Gastroesophageal sphincter (tissue), 4 donors: ENCODE measurements at regions not wholly inside any gene's neighbourhood (a gene's known extent, or its start where the extent isn't known, plus 50 kb on each side); places are given as distances from the start of the nearest gene placed in this dataset.
"Not testable (repeated sequence)": the region's sequence is repeated elsewhere in the genome, so short reads cannot be mapped to it uniquely, and the experiment has no call there.

Source experiments
- ATAC-seq: fragments of 150-250 bp; one replicate; pipeline ENCODE4 v1.9.1; 2016; ENCODE audit warnings: mild to moderate bottlenecking, moderate library complexity
- H3K27ac ChIP-seq, 4 donors: fragments of 200-600 bp; sonication (generic) in 3 of 4; 1 replicate in 3 of 4; 2 replicates in 1 of 4; pipeline ENCODE4 v1.5.1; 2016 to 2019
- H3K27me3 ChIP-seq: fragments of 200-600 bp; sonication (generic); one replicate; pipeline ENCODE4 v1.5.1; 2019
- H3K36me3 ChIP-seq, 2 donors: fragments of 200-600 bp; sonication (generic); one replicate each; pipeline ENCODE4 v1.5.1; 2019; ENCODE audit warnings: control low read depth in 1 of 2
- H3K4me1 ChIP-seq, 3 donors: fragments of 200-600 bp; sonication (generic); 1 replicate in 2 of 3; 2 replicates in 1 of 3; pipeline ENCODE4 v1.5.1; 2016 to 2019; ENCODE audit warnings: control low read depth in 2 of 3
- H3K4me3 ChIP-seq, 2 donors: fragments of 200-600 bp; sonication (generic); one replicate each; pipeline ENCODE4 v1.5.1; 2019; ENCODE audit warnings: mild to moderate bottlenecking in 1 of 2, moderate library complexity in 1 of 2
- H3K9me3 ChIP-seq, 3 donors: fragments of 200-600 bp; sonication (generic); one replicate each; pipeline ENCODE4 v1.5.1; 2017 to 2019; ENCODE audit warnings: control low read depth in 2 of 3
- EP300 ChIP-seq: sonication (generic); formaldehyde crosslinking; IDR thresholded peaks from one replicate; pipeline ENCODE4 v1.6.1; 2017; ENCODE audit warnings: antibody characterized with exemption, mild to moderate bottlenecking
- POLR2A ChIP-seq, 2 donors: fragments of 450-650 bp; IDR thresholded peaks; one replicate each; pipeline ENCODE4 v1.6.1; 2017; ENCODE audit warnings: antibody characterized with exemption in 2 of 2, mild to moderate bottlenecking in 2 of 2, moderate library complexity in 1 of 2
- POLR2AphosphoS5 ChIP-seq: sonication (generic); formaldehyde crosslinking; IDR thresholded peaks from one replicate; pipeline ENCODE4 v1.6.1; 2017; ENCODE audit warnings: antibody characterized with exemption
- WGBS, 2 donors: methylation state at CpG; one replicate each; pipeline ENCODE4 v1.1.5; 2018; ENCODE audit warnings: low coverage in 1 of 2; 5-methylcytosine and 5-hydroxymethylcytosine counted together
- TF ChIP-seq, protein P1 (sequence below), 4 experiments: fragments of 200-600 bp in 2 of 4; fragments of 450-650 bp in 2 of 4; sonication (generic) in 1 of 4; IDR thresholded peaks; one replicate each; pipeline ENCODE4 v1.5.1; 2017 to 2019; ENCODE audit warnings: antibody characterized with exemption in 4 of 4, mild to moderate bottlenecking in 2 of 4, moderate library complexity in 2 of 4

DNA sequence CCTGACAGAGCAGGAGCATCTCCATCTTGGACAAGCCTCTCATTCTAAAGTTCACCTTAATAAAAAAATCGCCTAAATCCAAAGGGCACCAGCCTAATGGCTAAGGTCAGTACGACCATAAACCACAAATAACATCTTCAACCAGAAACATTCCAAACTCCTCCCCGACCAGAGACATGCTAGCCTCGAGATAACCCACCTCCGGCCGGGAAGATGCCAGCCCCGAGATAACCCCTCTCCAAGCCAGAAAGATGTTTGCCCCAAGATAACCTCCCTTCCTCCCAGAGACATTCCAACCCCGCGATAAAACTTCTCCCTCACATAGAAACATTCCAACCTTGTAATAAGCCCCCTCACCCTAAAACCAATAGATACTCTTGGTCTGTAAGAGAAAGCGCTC is 86.8 kb upstream of the PKP2 start:
- no peaks in the 10 kb centered on the region for H3K36me3 ChIP-seq
- peaks cover 19% of the 10 kb centered on the region for H3K27me3 ChIP-seq
- H3K27ac ChIP-seq = no peak overlapping the region
- no peaks in the 10 kb centered on the region for H3K4me1 ChIP-seq
- no peaks in the 10 kb centered on the region for H3K9me3 ChIP-seq
- TF ChIP-seq POLR2AphosphoS5 (no peak), POLR2A (IDR thresholded peaks at IDR 0.05) (no peak), EP300 (no peak)
- TF ChIP-seq, protein P1, sequence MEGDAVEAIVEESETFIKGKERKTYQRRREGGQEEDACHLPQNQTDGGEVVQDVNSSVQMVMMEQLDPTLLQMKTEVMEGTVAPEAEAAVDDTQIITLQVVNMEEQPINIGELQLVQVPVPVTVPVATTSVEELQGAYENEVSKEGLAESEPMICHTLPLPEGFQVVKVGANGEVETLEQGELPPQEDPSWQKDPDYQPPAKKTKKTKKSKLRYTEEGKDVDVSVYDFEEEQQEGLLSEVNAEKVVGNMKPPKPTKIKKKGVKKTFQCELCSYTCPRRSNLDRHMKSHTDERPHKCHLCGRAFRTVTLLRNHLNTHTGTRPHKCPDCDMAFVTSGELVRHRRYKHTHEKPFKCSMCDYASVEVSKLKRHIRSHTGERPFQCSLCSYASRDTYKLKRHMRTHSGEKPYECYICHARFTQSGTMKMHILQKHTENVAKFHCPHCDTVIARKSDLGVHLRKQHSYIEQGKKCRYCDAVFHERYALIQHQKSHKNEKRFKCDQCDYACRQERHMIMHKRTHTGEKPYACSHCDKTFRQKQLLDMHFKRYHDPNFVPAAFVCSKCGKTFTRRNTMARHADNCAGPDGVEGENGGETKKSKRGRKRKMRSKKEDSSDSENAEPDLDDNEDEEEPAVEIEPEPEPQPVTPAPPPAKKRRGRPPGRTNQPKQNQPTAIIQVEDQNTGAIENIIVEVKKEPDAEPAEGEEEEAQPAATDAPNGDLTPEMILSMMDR (IDR thresholded peaks at IDR 0.05) = no peak
- WGBS, 2 donors = 16 to 20% methylated on average over 9 to 10 of the region's 10 CpGs
- H3K4me3 ChIP-seq = no peak overlapping the region
- ATAC-seq = no peak

DNA sequence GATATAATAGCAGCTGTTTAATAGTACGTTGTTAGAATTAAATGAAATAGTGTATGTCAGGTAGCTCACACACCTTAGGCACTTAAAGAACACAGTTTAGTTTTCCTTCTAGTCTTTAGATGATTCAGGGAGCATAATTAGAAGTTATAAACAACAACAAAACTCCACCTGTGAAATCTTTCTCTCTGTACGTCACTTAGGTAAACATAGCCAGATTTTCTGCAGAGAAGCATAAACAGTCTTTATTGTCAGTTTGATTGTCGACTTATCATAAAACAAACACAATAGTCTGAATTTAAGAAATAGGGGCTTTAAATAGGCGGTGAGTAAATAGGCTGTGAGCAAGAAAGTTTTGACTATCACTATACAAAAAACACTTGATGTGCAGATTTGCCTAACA is 84.6 kb upstream of the PKP2 start:
- Histone ChIP-seq H3K27ac (no peak overlapping the region), H3K4me3 (no peak overlapping the region), H3K36me3 (no peaks in the 10 kb centered on the region), H3K4me1 (no peaks in the 10 kb centered on the region), H3K27me3 (peaks cover 19% of the 10 kb centered on the region), H3K9me3 (no peaks in the 10 kb centered on the region)
- no peak for ATAC-seq
- TF ChIP-seq POLR2A (IDR thresholded peaks at IDR 0.05) (no peak), EP300 (no peak), POLR2AphosphoS5 (no peak)
- TF ChIP-seq, protein P1 (IDR thresholded peaks at IDR 0.05) = no peak
- WGBS, 2 donors = 46 to 74% methylated on average over 4 of the region's 4 CpGs

DNA sequence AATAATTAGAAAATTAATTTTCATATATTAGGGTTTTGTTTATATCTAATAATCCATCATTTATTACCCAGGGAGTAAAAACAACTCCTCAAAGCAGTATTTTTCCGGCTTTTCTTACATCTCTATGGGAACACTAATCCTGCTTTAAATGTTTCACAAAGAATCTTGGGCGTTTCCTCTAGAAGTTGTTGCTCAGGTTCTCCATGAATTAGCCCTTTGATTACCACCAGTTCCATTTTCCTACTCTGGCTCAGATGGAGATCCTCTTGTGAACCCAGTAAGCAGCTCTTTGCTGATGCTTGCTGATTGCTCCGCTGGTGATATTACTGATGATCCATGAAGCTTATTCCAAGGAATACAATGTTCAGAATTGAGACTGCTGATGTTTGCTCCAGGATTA is 78.5 kb upstream of the PKP2 start:
- H3K36me3 ChIP-seq = no peaks in the 10 kb centered on the region
- 71 to 90% methylated on average over 1 to 3 of the region's 3 CpGs for WGBS, 2 donors
- ATAC-seq = no peak
- no peak overlapping the region for H3K27ac ChIP-seq
- H3K4me1 ChIP-seq = no peaks in the 10 kb centered on the region
- H3K9me3 ChIP-seq = no peaks in the 10 kb centered on the region
- H3K27me3 ChIP-seq = no peaks in the 10 kb centered on the region
- TF ChIP-seq, protein P1 (IDR thresholded peaks at IDR 0.05) = no peak
- TF ChIP-seq EP300 = no peak
- H3K4me3 ChIP-seq = no peak overlapping the region

DNA sequence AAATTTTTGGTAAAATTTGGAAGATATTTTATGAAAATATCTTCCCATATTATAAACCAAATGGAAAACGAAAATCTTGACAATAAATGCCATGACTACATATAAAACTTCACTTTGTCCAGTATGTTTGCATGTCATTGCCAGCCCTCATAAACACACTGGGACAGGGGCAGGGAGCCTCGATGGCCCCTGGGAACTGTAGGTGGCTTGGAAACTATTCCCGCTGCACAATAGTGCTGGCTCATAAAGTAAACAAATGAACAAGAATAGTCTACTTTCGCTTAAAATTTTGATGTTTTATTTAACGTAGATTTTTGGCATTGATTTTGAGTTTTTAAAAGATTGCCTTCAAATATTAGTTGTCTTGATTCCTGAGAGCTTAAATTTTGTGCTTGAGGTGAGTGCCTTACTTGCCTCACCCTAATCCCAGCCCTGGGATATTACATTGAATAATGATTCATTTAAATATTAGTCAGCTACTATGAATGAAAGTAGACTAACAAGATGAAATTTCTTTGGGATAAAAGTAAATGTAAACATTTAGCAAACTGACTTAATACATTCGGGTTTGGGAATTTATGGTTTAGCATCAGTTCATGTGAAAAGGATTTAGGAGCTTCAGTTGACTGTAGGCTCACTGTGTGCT is 74.0 kb upstream of the PKP2 start:
- ATAC-seq = no peak
- H3K27ac ChIP-seq = no peak overlapping the region
- no peak overlapping the region for H3K4me3 ChIP-seq
- TF ChIP-seq POLR2AphosphoS5 (no peak), POLR2A (IDR thresholded peaks at IDR 0.05) (no peak)
- no peaks in the 10 kb centered on the region for H3K36me3 ChIP-seq
- no peaks in the 10 kb centered on the region for H3K4me1 ChIP-seq
- no peaks in the 10 kb centered on the region for H3K27me3 ChIP-seq
- no peaks in the 10 kb centered on the region for H3K9me3 ChIP-seq
- 60% methylated on average over 4 to 6 of the region's 6 CpGs for WGBS, 2 donors

DNA sequence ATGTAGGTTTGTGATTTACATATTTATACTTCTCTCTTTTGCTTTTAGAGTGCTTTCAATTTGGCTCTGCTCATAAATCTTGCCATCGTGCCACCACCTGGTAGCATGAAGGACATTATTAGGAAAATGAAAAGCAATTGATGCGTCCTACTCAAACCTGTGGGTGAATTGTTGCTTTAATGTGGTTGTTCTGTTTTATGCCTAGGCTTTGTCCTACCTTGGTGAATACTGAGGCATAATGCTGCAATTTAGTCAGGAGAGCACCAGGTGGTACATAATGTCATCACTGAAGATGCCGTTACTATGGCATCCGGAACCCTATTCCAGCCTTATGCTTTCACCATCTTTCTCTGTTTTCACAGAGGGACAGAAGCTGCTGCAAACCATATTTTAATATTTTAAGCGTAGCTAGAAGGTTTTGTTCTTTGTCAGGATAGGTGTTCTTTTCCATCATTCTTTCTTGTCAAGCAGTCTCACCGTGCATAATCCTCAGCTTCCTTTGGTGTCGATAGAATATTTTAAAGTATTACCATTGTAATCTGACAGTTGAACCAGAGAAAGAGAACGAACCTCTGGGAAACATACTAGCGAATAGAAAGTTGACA is 68.5 kb upstream of the PKP2 start:
- Histone ChIP-seq H3K27ac (no peak overlapping the region), H3K36me3 (no peaks in the 10 kb centered on the region), H3K4me1 (no peaks in the 10 kb centered on the region), H3K4me3 (no peak overlapping the region), H3K27me3 (no peaks in the 10 kb centered on the region), H3K9me3 (no peaks in the 10 kb centered on the region)
- WGBS, 2 donors = 76 to 79% methylated on average over 8 to 9 of the region's 9 CpGs
- TF ChIP-seq, protein P1 (IDR thresholded peaks at IDR 0.05) = no peak
- no peak for TF ChIP-seq EP300
- no peak for TF ChIP-seq POLR2AphosphoS5
- ATAC-seq = no peak

DNA sequence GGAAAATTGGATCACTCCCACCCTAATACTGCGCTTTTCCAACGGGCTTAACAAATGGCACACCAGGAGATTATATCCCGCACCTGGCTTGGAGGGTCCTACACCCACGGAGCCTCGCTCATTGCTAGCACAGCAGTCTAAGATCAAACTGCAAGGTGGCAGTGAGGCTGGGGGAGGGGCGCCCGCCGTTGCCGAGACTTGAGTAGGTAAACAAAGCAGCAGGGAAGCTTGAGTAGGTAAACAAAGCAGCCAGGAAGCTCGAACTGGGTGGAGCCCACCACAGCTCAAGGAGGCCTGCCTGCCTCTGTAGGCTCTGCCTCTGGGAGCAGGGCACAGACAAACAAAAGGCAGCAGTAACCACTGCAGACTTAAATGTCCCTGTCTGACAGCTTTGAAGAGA is 59.8 kb upstream of the PKP2 start:
- H3K27ac ChIP-seq, H3K4me3 ChIP-seq, ATAC-seq, H3K36me3 ChIP-seq, H3K27me3 ChIP-seq, H3K4me1 ChIP-seq: not testable (repeated sequence)
- H3K9me3 ChIP-seq = peaks cover 0 to 13% (median 0%) of the 10 kb centered on the region in 3 donors
- WGBS, 2 donors = no CpG with 5 or more reads among the region's 10 CpGs
